HepG2 (cell line): ENCODE measurements at regions not wholly inside any gene's neighbourhood (a gene's known extent, or its start where the extent isn't known, plus 50 kb on each side); places are given as distances from the start of the nearest gene placed in this dataset.

Source experiments
- ATAC-seq: fragments of 200-7000 bp; cut with Tn5 transposase; 3 replicates; pipeline ENCODE4 v1.9.1; 2020; ENCODE audit warnings: mild to moderate bottlenecking, moderate library complexity
- BruUV-seq: library from RNA; stranded (reverse); fragments of 400-500 nt; replicated peaks from 2 replicates; lab custom pipeline; 2021; lab: Mats Ljungman, UMichigan
- CTCF ChIA-PET: fragments of 300-600 bp; formaldehyde crosslinking; extraction: SDS; loops from one replicate; lab custom pipeline; 2021; ENCODE audit warnings: low total read pairs, inconsistent platforms, low intra/inter-chr PET ratio; lab: Yijun Ruan, JAX
- POLR2A ChIA-PET: fragments of 350-600 bp; sonication (Branson Sonifier 250); formaldehyde crosslinking; loops from one replicate; lab custom pipeline; 2020; ENCODE audit warnings: antibody characterized with exemption, inconsistent platforms; lab: Yijun Ruan, JAX
- DNase-seq: peaks from one replicate; pipeline ENCODE4 v3.0.0-alpha.2; 2015; ENCODE audit warnings: low spot score
- FAIRE-seq: peaks from 3 replicates; lab custom pipeline; 2011; peaks lifted over from hg19 to GRCh38; lab: Jason Lieb, UNC
- H2AFZ ChIP-seq: one replicate; pipeline ENCODE4 v1.6.1; 2011; ENCODE audit warnings: low read length, inconsistent platforms
- H3K27ac ChIP-seq: fragments of 300-600 bp; 3 replicates; pipeline ENCODE4 v1.8.0; 2011; ENCODE audit warnings: mixed run types, mild to moderate bottlenecking, mixed read lengths, low read length, inconsistent platforms; ENCODE audit not compliant: insufficient read depth; ENCODE audit errors: extremely low read length
- H3K27me3 ChIP-seq, 2 experiments: fragments of 200-600 bp in 1 of 2; 2 replicates in 1 of 2; 3 replicates in 1 of 2; pipeline versions ENCODE4 v1.6.0 to v1.8.0; 2011; ENCODE audit warnings: low read length in 2 of 2, mild to moderate bottlenecking in 2 of 2, moderate library complexity in 2 of 2, inconsistent platforms in 1 of 2; ENCODE audit not compliant: insufficient read depth in 2 of 2, control insufficient read depth in 1 of 2
- H3K36me3 ChIP-seq, 2 experiments: fragments of 200-600 bp in 1 of 2; replicated peaks in 1 of 2; 2 replicates in 1 of 2; 3 replicates in 1 of 2; pipeline versions ENCODE4 v1.5.1 to v1.8.0; 2011; ENCODE audit warnings: low read length in 2 of 2, inconsistent platforms in 1 of 2; ENCODE audit not compliant: insufficient read depth in 2 of 2, control insufficient read depth in 1 of 2
- H3K4me1 ChIP-seq: 2 replicates; pipeline ENCODE4 v1.5.1; 2012; ENCODE audit warnings: low read length, inconsistent platforms; ENCODE audit not compliant: insufficient read depth
- H3K4me2 ChIP-seq: 2 replicates; pipeline ENCODE4 v1.6.0; 2011; ENCODE audit warnings: low read depth, low read length, inconsistent platforms
- H3K4me3 ChIP-seq, 3 experiments: fragments of 200-600 bp in 1 of 3; sonication (generic), shearing (Covaris generic) in 1 of 3; replicated peaks in 1 of 3; 2 replicates each; pipeline ENCODE4 v1.5.1; 2011 to 2016; ENCODE audit warnings: low read length in 3 of 3, inconsistent platforms in 2 of 3, low read depth in 2 of 3, mild to moderate bottlenecking in 2 of 3, control low read depth in 1 of 3, mixed read lengths in 1 of 3; ENCODE audit not compliant: insufficient read depth in 1 of 3
- H3K79me2 ChIP-seq: one replicate; pipeline ENCODE4 v1.6.1; 2011; ENCODE audit warnings: low read length, inconsistent platforms; ENCODE audit not compliant: insufficient read depth
- H3K9ac ChIP-seq: 2 replicates; pipeline ENCODE4 v1.6.0; 2011; ENCODE audit warnings: mild to moderate bottlenecking, low read depth, low read length, inconsistent platforms; ENCODE audit not compliant: insufficient read depth
- H3K9me3 ChIP-seq: 2 replicates; pipeline ENCODE4 v1.5.1; 2012; ENCODE audit warnings: mild to moderate bottlenecking, low read length
- H4K20me1 ChIP-seq: 2 replicates; pipeline ENCODE4 v1.6.0; 2011; ENCODE audit warnings: inconsistent platforms, mild to moderate bottlenecking, low read length, moderate library complexity; ENCODE audit not compliant: insufficient read depth
- CSRNP2 ChIP-seq: sonication (generic); formaldehyde crosslinking; conservative IDR thresholded peaks from 2 replicates; pipeline ENCODE4 v1.8.0; 2022; ENCODE audit warnings: low read depth, missing genetic modification reagents
- DMTF1 ChIP-seq: sonication (generic); formaldehyde crosslinking; IDR thresholded peaks from 2 replicates; pipeline ENCODE4 v1.4.0; 2020; ENCODE audit warnings: mild to moderate bottlenecking, missing genetic modification reagents
- HCFC1 ChIP-seq: fragments of 150-350 bp; IDR thresholded peaks from 2 replicates; pipeline ENCODE4 v1.6.1; 2014; ENCODE audit warnings: low read depth, low read length
- TOE1 ChIP-seq: sonication (generic); formaldehyde crosslinking; IDR thresholded peaks from 2 replicates; pipeline ENCODE4 v1.4.0; 2020; ENCODE audit warnings: mild to moderate bottlenecking, missing genetic modification reagents
- ZFX ChIP-seq: sonication (generic); formaldehyde crosslinking; IDR thresholded peaks from 2 replicates; pipeline ENCODE4 v1.4.0; 2020; ENCODE audit warnings: mild to moderate bottlenecking, low read depth, missing genetic modification reagents, moderate library complexity
- ZMYM2 ChIP-seq: sonication (generic); formaldehyde crosslinking; IDR thresholded peaks from 2 replicates; pipeline ENCODE4 v1.8.0; 2022; ENCODE audit warnings: mild to moderate bottlenecking, missing genetic modification reagents
- ZNF33B ChIP-seq: sonication (generic); formaldehyde crosslinking; IDR thresholded peaks from 2 replicates; pipeline ENCODE4 v1.5.1; 2020; ENCODE audit warnings: mild to moderate bottlenecking, missing genetic modification reagents
- ZNF382 ChIP-seq: sonication (generic); formaldehyde crosslinking; IDR thresholded peaks from 2 replicates; pipeline ENCODE4 v1.5.0; 2020; ENCODE audit warnings: missing genetic modification reagents, mild to moderate bottlenecking, borderline replicate concordance
- ZNF660 ChIP-seq: sonication (generic); formaldehyde crosslinking; IDR thresholded peaks from 2 replicates; pipeline ENCODE4 v1.5.1; 2020; ENCODE audit warnings: mild to moderate bottlenecking, low read depth, missing genetic modification reagents, borderline replicate concordance
- WGBS: methylation state at CpG from one replicate; pipeline ENCODE4 v1.1.6; 2017; ENCODE audit warnings: low lambda C conversion rate; 5-methylcytosine and 5-hydroxymethylcytosine counted together
- in situ Hi-C: cut with HindIII; loops from 2 replicates; pipeline ENCODE4 v1.10.0; 2017; ENCODE audit warnings: low pct_unique_long_range_greater_than_20kb; ENCODE audit not compliant: extremely low pct_ligation_motif_present
- intact Hi-C: fragments of 100-400 bp; cut with micrococcal nuclease; formaldehyde crosslinking; loops from one replicate; pipeline ENCODE4 v1.10.0; 2022; ENCODE audit not compliant: unreplicated experiment
- TF ChIP-seq, protein P1 (sequence below): IDR thresholded peaks from 2 replicates; pipeline ENCODE4 v1.6.1; 2016; ENCODE audit warnings: missing genetic modification reagents, missing compliant biosample characterization
- TF ChIP-seq, protein P2 (sequence below): sonication (generic); formaldehyde crosslinking; IDR thresholded peaks from 2 replicates; pipeline ENCODE4 v1.4.0; 2020; ENCODE audit warnings: missing genetic modification reagents
- TF ChIP-seq, protein P3 (sequence below): sonication (generic); formaldehyde crosslinking; IDR thresholded peaks from 2 replicates; pipeline ENCODE4 v1.5.1; 2020; ENCODE audit warnings: missing genetic modification reagents, mild to moderate bottlenecking, borderline replicate concordance
- TF ChIP-seq, protein P4 (sequence below): sonication (generic); formaldehyde crosslinking; IDR thresholded peaks from 2 replicates; pipeline ENCODE4 v1.5.1; 2020; ENCODE audit warnings: missing genetic modification reagents, mild to moderate bottlenecking, borderline replicate concordance
- TF ChIP-seq, protein P5 (sequence below): sonication (generic); formaldehyde crosslinking; IDR thresholded peaks from 2 replicates; pipeline ENCODE4 v1.5.0; 2020; ENCODE audit warnings: mild to moderate bottlenecking, missing genetic modification reagents

DNA sequence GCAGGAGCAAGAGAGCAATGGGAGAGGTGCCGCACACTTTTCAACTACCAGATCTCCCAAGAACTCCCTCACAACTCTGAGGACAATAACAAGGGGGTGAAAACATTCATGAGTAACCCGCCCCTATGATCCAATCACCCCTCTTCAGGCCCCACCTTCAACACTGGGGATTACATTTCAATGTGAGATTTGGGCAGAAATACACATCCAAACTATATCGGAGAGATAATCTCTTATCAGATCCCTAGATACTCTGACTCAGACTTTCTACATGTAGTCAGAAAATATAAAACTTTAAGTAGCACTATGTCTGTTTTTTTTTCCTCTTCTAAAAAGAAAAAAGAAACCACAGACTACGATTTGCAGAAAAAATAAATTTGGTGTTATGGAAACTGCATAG lies 1595.9 kb upstream of the NUDT12 start:
- Histone ChIP-seq H3K4me1 (no peaks in the 10 kb centered on the region), H3K79me2 (no peaks in the 10 kb centered on the region), H3K4me3 (no peak overlapping the region), H3K27ac (no peak overlapping the region), H2AFZ (no peak overlapping the region), H3K4me2 (no peak overlapping the region), H3K36me3 (no peaks in the 10 kb centered on the region), H3K9ac (no peak overlapping the region), H4K20me1 (no peaks in the 10 kb centered on the region), H3K27me3 (no peaks in the 10 kb centered on the region), H3K9me3 (no peaks in the 10 kb centered on the region)
- DNase-seq (no peak), FAIRE-seq (no peak), ATAC-seq (no peak)
- intact Hi-C loops, result no loop called here
- CTCF ChIA-PET, result no interaction called here
- 41% methylated on average over 4 of the region's 4 CpGs for WGBS
- in situ Hi-C loops, result no loop called here
- POLR2A ChIA-PET, result no interaction called here
- no TSS peak for BruUV-seq
- TF ChIP-seq ZNF33B (CRISPR knock-in tag), result no peak
- TF ChIP-seq TOE1, result no peak
- no peak for TF ChIP-seq CSRNP2 (CRISPR knock-in tag)
- TF ChIP-seq, protein P1, sequence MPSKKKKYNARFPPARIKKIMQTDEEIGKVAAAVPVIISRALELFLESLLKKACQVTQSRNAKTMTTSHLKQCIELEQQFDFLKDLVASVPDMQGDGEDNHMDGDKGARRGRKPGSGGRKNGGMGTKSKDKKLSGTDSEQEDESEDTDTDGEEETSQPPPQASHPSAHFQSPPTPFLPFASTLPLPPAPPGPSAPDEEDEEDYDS, result no peak
- TF ChIP-seq ZMYM2 (CRISPR knock-in tag), result no peak
- TF ChIP-seq, protein P2, sequence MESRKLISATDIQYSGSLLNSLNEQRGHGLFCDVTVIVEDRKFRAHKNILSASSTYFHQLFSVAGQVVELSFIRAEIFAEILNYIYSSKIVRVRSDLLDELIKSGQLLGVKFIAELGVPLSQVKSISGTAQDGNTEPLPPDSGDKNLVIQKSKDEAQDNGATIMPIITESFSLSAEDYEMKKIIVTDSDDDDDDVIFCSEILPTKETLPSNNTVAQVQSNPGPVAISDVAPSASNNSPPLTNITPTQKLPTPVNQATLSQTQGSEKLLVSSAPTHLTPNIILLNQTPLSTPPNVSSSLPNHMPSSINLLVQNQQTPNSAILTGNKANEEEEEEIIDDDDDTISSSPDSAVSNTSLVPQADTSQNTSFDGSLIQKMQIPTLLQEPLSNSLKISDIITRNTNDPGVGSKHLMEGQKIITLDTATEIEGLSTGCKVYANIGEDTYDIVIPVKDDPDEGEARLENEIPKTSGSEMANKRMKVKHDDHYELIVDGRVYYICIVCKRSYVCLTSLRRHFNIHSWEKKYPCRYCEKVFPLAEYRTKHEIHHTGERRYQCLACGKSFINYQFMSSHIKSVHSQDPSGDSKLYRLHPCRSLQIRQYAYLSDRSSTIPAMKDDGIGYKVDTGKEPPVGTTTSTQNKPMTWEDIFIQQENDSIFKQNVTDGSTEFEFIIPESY (CRISPR knock-in tag), result no peak
- no peak for TF ChIP-seq ZNF660
- no peak for TF ChIP-seq ZFX (CRISPR knock-in tag)
- TF ChIP-seq, protein P3, sequence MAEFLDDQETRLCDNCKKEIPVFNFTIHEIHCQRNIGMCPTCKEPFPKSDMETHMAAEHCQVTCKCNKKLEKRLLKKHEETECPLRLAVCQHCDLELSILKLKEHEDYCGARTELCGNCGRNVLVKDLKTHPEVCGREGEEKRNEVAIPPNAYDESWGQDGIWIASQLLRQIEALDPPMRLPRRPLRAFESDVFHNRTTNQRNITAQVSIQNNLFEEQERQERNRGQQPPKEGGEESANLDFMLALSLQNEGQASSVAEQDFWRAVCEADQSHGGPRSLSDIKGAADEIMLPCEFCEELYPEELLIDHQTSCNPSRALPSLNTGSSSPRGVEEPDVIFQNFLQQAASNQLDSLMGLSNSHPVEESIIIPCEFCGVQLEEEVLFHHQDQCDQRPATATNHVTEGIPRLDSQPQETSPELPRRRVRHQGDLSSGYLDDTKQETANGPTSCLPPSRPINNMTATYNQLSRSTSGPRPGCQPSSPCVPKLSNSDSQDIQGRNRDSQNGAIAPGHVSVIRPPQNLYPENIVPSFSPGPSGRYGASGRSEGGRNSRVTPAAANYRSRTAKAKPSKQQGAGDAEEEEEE, result no peak
- no peak for TF ChIP-seq ZNF382
- TF ChIP-seq, protein P4, sequence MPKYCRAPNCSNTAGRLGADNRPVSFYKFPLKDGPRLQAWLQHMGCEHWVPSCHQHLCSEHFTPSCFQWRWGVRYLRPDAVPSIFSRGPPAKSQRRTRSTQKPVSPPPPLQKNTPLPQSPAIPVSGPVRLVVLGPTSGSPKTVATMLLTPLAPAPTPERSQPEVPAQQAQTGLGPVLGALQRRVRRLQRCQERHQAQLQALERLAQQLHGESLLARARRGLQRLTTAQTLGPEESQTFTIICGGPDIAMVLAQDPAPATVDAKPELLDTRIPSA, result no peak
- TF ChIP-seq, protein P5, sequence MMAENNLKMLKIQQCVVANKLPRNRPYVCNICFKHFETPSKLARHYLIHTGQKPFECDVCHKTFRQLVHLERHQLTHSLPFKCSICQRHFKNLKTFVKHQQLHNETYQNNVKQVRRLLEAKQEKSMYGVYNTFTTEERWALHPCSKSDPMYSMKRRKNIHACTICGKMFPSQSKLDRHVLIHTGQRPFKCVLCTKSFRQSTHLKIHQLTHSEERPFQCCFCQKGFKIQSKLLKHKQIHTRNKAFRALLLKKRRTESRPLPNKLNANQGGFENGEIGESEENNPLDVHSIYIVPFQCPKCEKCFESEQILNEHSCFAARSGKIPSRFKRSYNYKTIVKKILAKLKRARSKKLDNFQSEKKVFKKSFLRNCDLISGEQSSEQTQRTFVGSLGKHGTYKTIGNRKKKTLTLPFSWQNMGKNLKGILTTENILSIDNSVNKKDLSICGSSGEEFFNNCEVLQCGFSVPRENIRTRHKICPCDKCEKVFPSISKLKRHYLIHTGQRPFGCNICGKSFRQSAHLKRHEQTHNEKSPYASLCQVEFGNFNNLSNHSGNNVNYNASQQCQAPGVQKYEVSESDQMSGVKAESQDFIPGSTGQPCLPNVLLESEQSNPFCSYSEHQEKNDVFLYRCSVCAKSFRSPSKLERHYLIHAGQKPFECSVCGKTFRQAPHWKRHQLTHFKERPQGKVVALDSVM (CRISPR knock-in tag), result no peak
- TF ChIP-seq DMTF1 (CRISPR knock-in tag), result no peak
- no peak for TF ChIP-seq HCFC1
